ENCODE measurements at regions not wholly inside any gene's neighbourhood (a gene's known extent, or its start where the extent isn't known, plus 50 kb on each side); places are given as distances from the start of the nearest gene placed in this dataset.

DNA sequence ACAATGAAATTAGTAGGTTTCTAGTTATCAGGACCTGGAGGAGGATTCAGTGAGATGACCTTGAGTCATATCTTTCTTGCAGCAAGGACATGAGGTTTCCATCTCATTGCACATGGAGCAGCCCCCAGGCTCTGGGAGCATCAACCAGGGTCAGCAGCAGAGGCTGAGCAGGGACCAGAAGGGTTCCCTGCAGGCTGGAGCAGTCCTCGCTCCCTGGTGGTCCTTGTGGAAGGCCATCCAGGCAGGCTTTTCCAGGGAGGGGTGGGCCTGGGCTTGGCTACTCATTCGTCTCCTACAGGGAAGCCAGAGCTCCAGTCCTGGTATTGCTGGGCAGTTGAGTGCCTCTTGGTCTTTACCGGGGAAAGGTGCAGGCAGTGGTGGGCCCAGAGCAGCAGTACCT, 587.5 kb downstream of the GLRX3 start:
- TF ChIP-seq CTCF (IDR thresholded peaks at IDR 0.05) = no peak
- intact Hi-C loops (cut with DNase I) = no loop called here
- H3K9me3 ChIP-seq = no peaks in the 10 kb centered on the region

DNA sequence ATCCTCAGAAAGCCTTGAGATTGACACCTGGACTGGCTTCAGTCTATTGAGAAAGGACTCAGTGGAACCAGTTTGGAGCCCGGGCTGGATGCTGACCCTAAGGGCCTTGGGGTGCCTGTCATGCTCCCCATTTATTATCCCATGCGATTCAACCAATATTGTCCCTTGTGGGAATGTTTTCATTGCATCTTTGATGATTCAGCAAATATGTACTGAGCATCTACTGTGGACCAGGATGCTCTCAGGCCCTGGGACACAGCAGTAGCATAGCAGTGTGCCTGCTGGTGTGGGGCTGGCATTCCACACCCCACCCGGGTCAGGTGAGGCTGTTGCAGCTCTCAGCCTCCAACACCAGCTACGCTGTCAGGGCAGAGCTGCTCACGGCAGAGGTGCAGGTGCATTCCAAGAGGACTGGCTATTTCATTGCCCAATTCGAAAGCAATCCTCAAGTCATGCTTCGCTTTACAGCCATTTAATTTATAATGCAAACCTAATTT, 586.0 kb downstream of the TCERG1L start:
- DNase-seq = no peak
- H3K9me3 ChIP-seq = no peaks in the 10 kb centered on the region
- H3K27me3 ChIP-seq = peaks cover 0 to 43% (median 22%) of the 10 kb centered on the region in 7 donors
- ATAC-seq = no peak
- no peaks in the 10 kb centered on the region for H3K4me1 ChIP-seq
- TF ChIP-seq CTCF (IDR thresholded peaks at IDR 0.05) = no peak
- no peak overlapping the region for H3K27ac ChIP-seq
- intact Hi-C loops (cut with DNase I) = no loop called here
- no peaks in the 10 kb centered on the region for H3K36me3 ChIP-seq
- WGBS, 2 donors = 72 to 85% methylated on average over 7 of the region's 7 CpGs
- H3K4me3 ChIP-seq = no peak overlapping the region

More for the DNA sequence above, 587.5 kb downstream of the GLRX3 start:
- no peaks in the 10 kb centered on the region for H3K4me1 ChIP-seq
- ATAC-seq (no peak), DNase-seq (no peak)
- H3K36me3 ChIP-seq = no peaks in the 10 kb centered on the region
- H3K4me3 ChIP-seq = no peak overlapping the region
- no peak overlapping the region for H3K27ac ChIP-seq
- peaks cover 0 to 43% (median 22%) of the 10 kb centered on the region in 7 donors for H3K27me3 ChIP-seq
- WGBS, 2 donors = 80 to 84% methylated on average over 3 of the region's 3 CpGs

- DNase-seq (no peak), ATAC-seq (no peak)
- no peaks in the 10 kb centered on the region for H3K9me3 ChIP-seq
These were observed 584.4 kb downstream of the TCERG1L start for GRCh38 chr10:130726996-130727725.

More at GRCh38 chr10:130726996-130727725, 584.4 kb downstream of the TCERG1L start:
- no peak for TF ChIP-seq CTCF (IDR thresholded peaks at IDR 0.05)
- WGBS, 2 donors = 86 to 87% methylated on average over 23 of the region's 23 CpGs
- no peak overlapping the region for H3K4me3 ChIP-seq
- H3K36me3 ChIP-seq = no peaks in the 10 kb centered on the region
- intact Hi-C loops (cut with DNase I) = no loop called here
- no peaks in the 10 kb centered on the region for H3K4me1 ChIP-seq
- H3K27ac ChIP-seq = no peak overlapping the region
- H3K27me3 ChIP-seq = peaks cover 0 to 43% (median 24%) of the 10 kb centered on the region in 7 donors
